A549 (cell line): ENCODE measurements at regions not wholly inside any gene's neighbourhood (a gene's known extent, or its start where the extent isn't known, plus 50 kb on each side); places are given as distances from the start of the nearest gene placed in this dataset.

Experiments used
- CBX8 ChIP-seq: fragments of 200-600 bp; sonication (generic); IDR thresholded peaks from 2 replicates; pipeline ENCODE4 v1.6.1; 2016
- CHD2 ChIP-seq: fragments of 150-350 bp; IDR thresholded peaks from 2 replicates; pipeline ENCODE4 v1.6.1; 2014; ENCODE audit warnings: low read length; ENCODE audit not compliant: partially characterized antibody
- CTCF ChIP-seq: fragments of >200 bp; sonication (Bioruptor Twin); formaldehyde crosslinking; IDR thresholded peaks from 3 replicates; pipeline ENCODE4 v1.5.1; 2016
- GATA3 ChIP-seq: IDR thresholded peaks from 2 replicates; pipeline ENCODE4 v1.6.1; 2012; ENCODE audit warnings: borderline replicate concordance
- KDM5A ChIP-seq: fragments of 200-600 bp; sonication (generic); IDR thresholded peaks from 2 replicates; pipeline ENCODE4 v1.6.1; 2016; ENCODE audit warnings: antibody characterized with exemption, mild to moderate bottlenecking
- MAZ ChIP-seq: fragments of 150-350 bp; IDR thresholded peaks from 2 replicates; pipeline ENCODE4 v1.6.1; 2014; ENCODE audit warnings: antibody characterized with exemption, low read depth, low read length, borderline replicate concordance
- POLR2A ChIP-seq: IDR thresholded peaks from 2 replicates; pipeline ENCODE4 v1.6.1; 2012; ENCODE audit warnings: mild to moderate bottlenecking, low read length
- RAD21 ChIP-seq, 2 experiments: fragments of >200 bp in 1 of 2; sonication (Bioruptor Twin) in 1 of 2; formaldehyde crosslinking in 1 of 2; IDR thresholded peaks in 1 of 2; conservative IDR thresholded peaks in 1 of 2; 2 replicates in 1 of 2; 3 replicates in 1 of 2; pipeline ENCODE4 v1.6.1; 2012 to 2018; ENCODE audit warnings: inconsistent platforms in 1 of 2
- RCOR1 ChIP-seq: fragments of 150-350 bp; IDR thresholded peaks from 2 replicates; pipeline ENCODE4 v1.6.1; 2014; ENCODE audit warnings: antibody characterized with exemption, low read length, low read depth
- RFX5 ChIP-seq: fragments of 450-650 bp; IDR thresholded peaks from 2 replicates; pipeline ENCODE4 v1.7.1; 2014; ENCODE audit warnings: antibody characterized with exemption, mild to moderate bottlenecking, moderate library complexity
- TF ChIP-seq, protein P1 (sequence below): IDR thresholded peaks from 2 replicates; pipeline ENCODE4 v1.6.1; 2012; ENCODE audit warnings: low read depth, borderline replicate concordance

DNA sequence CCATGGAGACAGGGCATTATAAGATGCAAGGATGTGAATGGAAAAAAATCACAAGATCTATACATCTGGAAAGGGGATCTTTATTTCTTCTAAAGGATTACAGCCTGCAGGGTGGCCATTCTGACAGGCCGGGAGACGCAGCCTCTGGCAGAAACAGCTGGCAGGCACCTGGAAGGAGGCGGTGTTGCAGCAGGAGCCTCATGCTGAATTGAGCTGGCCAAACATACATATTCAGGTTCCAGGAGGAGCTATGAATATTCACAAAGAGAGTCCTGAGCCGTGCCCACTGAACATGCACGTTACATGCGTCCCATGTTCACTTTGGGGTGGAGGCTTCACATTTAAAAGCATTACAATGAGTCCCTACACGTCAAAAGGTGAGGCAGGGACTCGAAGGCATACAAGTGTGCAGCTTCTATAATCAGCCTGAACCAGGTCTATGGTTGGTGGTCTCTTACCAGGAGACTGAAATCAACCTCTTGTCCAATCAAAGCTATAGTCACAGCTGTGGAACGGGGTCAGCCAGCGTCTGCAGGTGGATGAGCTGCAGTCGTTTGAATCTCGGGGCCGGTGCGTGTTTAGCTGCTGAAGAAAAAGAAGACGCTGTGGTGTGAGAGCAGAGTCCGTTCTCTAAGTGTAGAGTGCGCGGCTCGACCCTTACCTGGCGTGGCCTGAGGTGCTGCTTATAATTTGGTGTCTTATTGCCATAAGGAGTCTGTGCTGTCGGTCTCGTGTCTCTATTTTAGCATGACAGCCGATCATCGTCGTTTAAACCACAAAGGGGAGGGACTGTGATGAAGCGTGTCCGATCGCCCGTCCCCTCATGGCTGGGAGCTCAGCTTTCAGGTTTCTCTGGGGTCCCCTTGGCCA lies 183.0 kb downstream of the ETS2 start:
- TF ChIP-seq POLR2A (no peak), CTCF (no peak), GATA3 (no peak), CBX8 (no peak), RCOR1 (no peak), RFX5 (no peak), KDM5A (no peak), MAZ (no peak), CHD2 (no peak), RAD21 (conservative IDR thresholded peaks at IDR 0.05 in 1 of 2, IDR thresholded peaks at IDR 0.05 in 1 of 2) (no peak)
- TF ChIP-seq, protein P1, sequence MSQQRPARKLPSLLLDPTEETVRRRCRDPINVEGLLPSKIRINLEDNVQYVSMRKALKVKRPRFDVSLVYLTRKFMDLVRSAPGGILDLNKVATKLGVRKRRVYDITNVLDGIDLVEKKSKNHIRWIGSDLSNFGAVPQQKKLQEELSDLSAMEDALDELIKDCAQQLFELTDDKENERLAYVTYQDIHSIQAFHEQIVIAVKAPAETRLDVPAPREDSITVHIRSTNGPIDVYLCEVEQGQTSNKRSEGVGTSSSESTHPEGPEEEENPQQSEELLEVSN = no peak
